22Rv1 (cell line): ENCODE measurements at regions not wholly inside any gene's neighbourhood (a gene's known extent, or its start where the extent isn't known, plus 50 kb on each side); places are given as distances from the start of the nearest gene placed in this dataset.

ENCODE experiments used
- CTCF ChIP-seq: fragments of 450-650 bp; IDR thresholded peaks from 2 replicates; pipeline ENCODE4 v1.5.1; 2017; ENCODE audit warnings: mild to moderate bottlenecking
- ZFX ChIP-seq: fragments of 450-650 bp; IDR thresholded peaks from 2 replicates; pipeline ENCODE4 v1.6.1; 2017; ENCODE audit warnings: antibody characterized with exemption, borderline replicate concordance

- no peak for TF ChIP-seq CTCF
- TF ChIP-seq ZFX, result no peak
Observed at GRCh38 chr1:221989741-221990140, 247.9 kb upstream of the DUSP10 start.
